HL-60 (cell line): ENCODE measurements at regions not wholly inside any gene's neighbourhood (a gene's known extent, or its start where the extent isn't known, plus 50 kb on each side); places are given as distances from the start of the nearest gene placed in this dataset.

Experiments
- DNase-seq, 2 experiments: peaks; one replicate each; pipeline ENCODE4 v3.0.0-alpha.2; 2010 to 2020; ENCODE audit warnings: low read depth in 1 of 2, low spot score in 1 of 2
- H3K27ac ChIP-seq: fragments of 250-450 bp; sonication (Bioruptor Pico); replicated peaks from 2 replicates; pipeline ENCODE4 v1.5.1; 2020; ENCODE audit warnings: mild to moderate bottlenecking, moderate library complexity
- H3K27me3 ChIP-seq: fragments of 250-450 bp; sonication (Bioruptor Pico); 2 replicates; pipeline ENCODE4 v1.5.1; 2021; ENCODE audit warnings: mild to moderate bottlenecking, moderate library complexity; ENCODE audit not compliant: insufficient read depth, poor library complexity, severe bottlenecking
- H3K4me3 ChIP-seq: replicated peaks from 2 replicates; pipeline ENCODE4 v1.5.1; 2011; ENCODE audit warnings: mild to moderate bottlenecking, control low read depth, low read length; ENCODE audit not compliant: insufficient read depth
- CTCF ChIP-seq: IDR thresholded peaks from one replicate; pipeline ENCODE4 v1.5.1; 2011; ENCODE audit warnings: low read length, control low read depth, inconsistent platforms; ENCODE audit not compliant: insufficient read depth
- GABPA ChIP-seq: IDR thresholded peaks from 2 replicates; pipeline ENCODE4 v1.6.1; 2012; ENCODE audit warnings: low read depth
- POLR2AphosphoS5 ChIP-seq: IDR thresholded peaks from 2 replicates; pipeline ENCODE4 v1.6.1; 2012; ENCODE audit warnings: low read depth
- REST ChIP-seq: IDR thresholded peaks from 2 replicates; pipeline ENCODE4 v1.6.1; 2012; ENCODE audit warnings: low read depth; ENCODE audit not compliant: insufficient replicate concordance
- SPI1 ChIP-seq: IDR thresholded peaks from 2 replicates; pipeline ENCODE4 v1.6.1; 2012; ENCODE audit warnings: low read depth, mild to moderate bottlenecking, borderline replicate concordance

GRCh38 chr7:130932088-130932487, 198.1 kb upstream of the KLF14 start:
- Histone ChIP-seq H3K4me3 (no peak overlapping the region), H3K27me3 (no peaks in the 10 kb centered on the region), H3K27ac (no peak overlapping the region)
- no peak for DNase-seq
- TF ChIP-seq POLR2AphosphoS5 (no peak), CTCF (no peak), REST (no peak), SPI1 (no peak), GABPA (no peak)

GRCh38 chr7:130932667-130933432, 198.8 kb upstream of the KLF14 start:
- Histone ChIP-seq H3K27ac (no peak overlapping the region), H3K27me3 (no peaks in the 10 kb centered on the region), H3K4me3 (no peak overlapping the region)
- no peak for DNase-seq
- TF ChIP-seq SPI1: no peak
- no peak for TF ChIP-seq POLR2AphosphoS5
- no peak for TF ChIP-seq GABPA
- no peak for TF ChIP-seq CTCF
- no peak for TF ChIP-seq REST

GRCh38 chr7:130933919-130934318, 199.9 kb upstream of the KLF14 start:
- no peak for TF ChIP-seq REST
- no peak for TF ChIP-seq CTCF
- no peak for TF ChIP-seq POLR2AphosphoS5
- TF ChIP-seq GABPA: no peak
- TF ChIP-seq SPI1: no peak
- no peak overlapping the region for H3K27ac ChIP-seq
- H3K4me3 ChIP-seq: no peak overlapping the region
- H3K27me3 ChIP-seq: no peaks in the 10 kb centered on the region
- DNase-seq: no peak
